ENCODE measurements at regions not wholly inside any gene's neighbourhood (a gene's known extent, or its start where the extent isn't known, plus 50 kb on each side); places are given as distances from the start of the nearest gene placed in this dataset.
A peak's percentile ranks its signal among the peaks of the same experiment; 100 is the strongest.

DNA sequence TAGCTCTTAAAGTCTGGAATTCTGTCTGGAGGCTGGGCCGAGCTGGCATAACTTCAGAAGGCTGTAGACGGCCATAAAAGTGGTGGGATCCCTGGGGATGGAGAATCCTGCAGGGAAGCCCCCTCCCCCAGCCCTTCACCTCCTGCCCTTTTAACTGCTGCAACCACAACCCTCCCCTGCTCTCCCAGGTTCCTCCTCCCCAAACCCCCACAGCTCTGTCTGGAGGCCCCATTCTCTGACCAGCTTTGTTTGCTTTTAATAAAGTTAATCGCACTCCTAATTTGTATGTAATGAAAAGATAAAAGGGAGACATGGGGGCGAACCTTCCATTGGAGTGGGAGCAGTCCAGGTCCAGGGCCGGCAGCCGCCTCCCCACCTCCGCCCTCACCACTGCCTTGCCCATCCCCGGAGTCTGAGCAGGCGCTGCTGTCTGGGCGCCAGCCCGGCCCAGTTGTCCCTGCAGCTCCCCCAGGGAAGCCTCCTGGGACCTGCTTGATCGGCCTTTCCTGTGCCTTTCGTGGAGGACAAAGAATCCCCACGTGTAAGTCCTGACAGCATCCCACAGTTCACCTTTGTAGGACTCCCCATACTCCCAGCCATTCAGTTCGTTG lies 84.3 kb downstream of the PJA1 start:
- peaks cover 10% of the 10 kb centered on the region; the same call in 1 of the 2 replicates for H3K4me1 ChIP-seq (ENCODE audit: control insufficient read depth, insufficient read depth, low read length)
- no peak overlapping the region for H4K91ac ChIP-seq (ENCODE audit: insufficient read depth, low read depth, low read length)
- dilution Hi-C loops (cut with HindIII; ENCODE audit: low sequenced_read_pairs, unreplicated experiment), result no loop called here
- H3K4me2 ChIP-seq (ENCODE audit: low read depth, low read length), result no peak overlapping the region
- ATAC-seq (ENCODE audit: low read depth) (no peak), DNase-seq (no peak)
- CTCF ChIA-PET, result no interaction called here
- no peak overlapping the region for H4K5ac ChIP-seq (ENCODE audit: low read depth, low read length)
- no peaks in the 10 kb centered on the region; the same call in none of the 2 replicates for H4K20me1 ChIP-seq (ENCODE audit: insufficient read depth, low read length)
- no peak overlapping the region for H2AK5ac ChIP-seq (ENCODE audit: low read depth, low read length)
- no peak overlapping the region for H3K27ac ChIP-seq (ENCODE audit: insufficient read depth, low read length)
- in situ Hi-C loops (cut with MboI; ENCODE audit: low sequenced_read_pairs), result no loop called here
- H3K36me3 ChIP-seq (ENCODE audit: control insufficient read depth, insufficient read depth, low read length), result no peaks in the 10 kb centered on the region
- intact Hi-C loops (cut with micrococcal nuclease), result loop anchor here (10.0 kb wide), 1 partner anchor 204 kb away; no protein-coding TSS in a partner anchor
- 70% methylated on average over 6 of the region's 15 CpGs; no CpG with 5 or more reads in 1 of the 2 experiments for WGBS, 2 experiments (ENCODE audit: extremely low coverage in 2 of 2, insufficient read length in 1 of 2)
- BruUV-seq (replicated peaks), result no TSS peak
- no peak overlapping the region for H4K8ac ChIP-seq (ENCODE audit: low read depth in 2 of 2, low read length in 2 of 2)
- TF ChIP-seq MXI1 (IDR thresholded peaks at IDR 0.05; ENCODE audit: borderline replicate concordance, low read depth, low read length) (no peak), CEBPB (IDR thresholded peaks at IDR 0.05; ENCODE audit: low read depth, low read length) (no peak), POLR2A (IDR thresholded peaks at IDR 0.05; ENCODE audit: low read depth, low read length) (no peak), NFE2L2 (IDR thresholded peaks at IDR 0.05; ENCODE audit: low read depth, low read length) (no peak), SMC3 (IDR thresholded peaks at IDR 0.05; ENCODE audit: low read depth, low read length) (no peak), MAZ (IDR thresholded peaks at IDR 0.05; ENCODE audit: borderline replicate concordance, low read depth, low read length) (no peak), RCOR1 (IDR thresholded peaks at IDR 0.05; ENCODE audit: insufficient replicate concordance, low read length) (no peak), MAFK (IDR thresholded peaks at IDR 0.05; ENCODE audit: low read depth, low read length) (no peak), RFX5 (IDR thresholded peaks at IDR 0.05; ENCODE audit: low read depth, low read length) (no peak), FOS (IDR thresholded peaks at IDR 0.05; ENCODE audit: low read depth, low read length) (no peak), CHD1 (IDR thresholded peaks at IDR 0.05; ENCODE audit: low read depth, low read length) (no peak), CTCF (conservative IDR thresholded peaks at IDR 0.05; ENCODE audit: low read depth, low read length) (no peak), BHLHE40 (IDR thresholded peaks at IDR 0.05; ENCODE audit: low read depth, low read length) (no peak)
- TF ChIP-seq, protein P1, sequence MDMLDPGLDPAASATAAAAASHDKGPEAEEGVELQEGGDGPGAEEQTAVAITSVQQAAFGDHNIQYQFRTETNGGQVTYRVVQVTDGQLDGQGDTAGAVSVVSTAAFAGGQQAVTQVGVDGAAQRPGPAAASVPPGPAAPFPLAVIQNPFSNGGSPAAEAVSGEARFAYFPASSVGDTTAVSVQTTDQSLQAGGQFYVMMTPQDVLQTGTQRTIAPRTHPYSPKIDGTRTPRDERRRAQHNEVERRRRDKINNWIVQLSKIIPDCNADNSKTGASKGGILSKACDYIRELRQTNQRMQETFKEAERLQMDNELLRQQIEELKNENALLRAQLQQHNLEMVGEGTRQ (IDR thresholded peaks at IDR 0.05; ENCODE audit: low read depth, low read length), result no peak
- TF ChIP-seq, protein P2, sequence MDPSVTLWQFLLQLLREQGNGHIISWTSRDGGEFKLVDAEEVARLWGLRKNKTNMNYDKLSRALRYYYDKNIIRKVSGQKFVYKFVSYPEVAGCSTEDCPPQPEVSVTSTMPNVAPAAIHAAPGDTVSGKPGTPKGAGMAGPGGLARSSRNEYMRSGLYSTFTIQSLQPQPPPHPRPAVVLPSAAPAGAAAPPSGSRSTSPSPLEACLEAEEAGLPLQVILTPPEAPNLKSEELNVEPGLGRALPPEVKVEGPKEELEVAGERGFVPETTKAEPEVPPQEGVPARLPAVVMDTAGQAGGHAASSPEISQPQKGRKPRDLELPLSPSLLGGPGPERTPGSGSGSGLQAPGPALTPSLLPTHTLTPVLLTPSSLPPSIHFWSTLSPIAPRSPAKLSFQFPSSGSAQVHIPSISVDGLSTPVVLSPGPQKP (IDR thresholded peaks at IDR 0.05; ENCODE audit: borderline replicate concordance, low read depth, low read length), result no peak
- H3K14ac ChIP-seq (replicated peaks; ENCODE audit: low read depth, low read length), result no peak overlapping the region
- no peak overlapping the region for H2BK20ac ChIP-seq (ENCODE audit: low read depth, low read length)
- H3K9ac ChIP-seq (ENCODE audit: low read depth, low read length), result no peak overlapping the region
- H2BK5ac ChIP-seq (ENCODE audit: low read depth, low read length, poor library complexity, severe bottlenecking), result no peak overlapping the region
- H3K27me3 ChIP-seq (ENCODE audit: control insufficient read depth, insufficient read depth, low read length), result peaks cover 23% of the 10 kb centered on the region; the same call in 1 of the 2 replicates
- no peak overlapping the region for H3K18ac ChIP-seq (ENCODE audit: low read depth, low read length)
- no peaks in the 10 kb centered on the region for H3K9me3 ChIP-seq (ENCODE audit: control insufficient read depth, insufficient read depth, low read length)
- H2AFZ ChIP-seq (replicated peaks; ENCODE audit: low read length, poor library complexity), result peak overlapping the region; percentile 61
- POLR2A ChIA-PET (ENCODE audit: unreplicated experiment), result no interaction called here
- no peak overlapping the region for H3K4ac ChIP-seq (ENCODE audit: low read depth, low read length)
- 0 out of 2 replicates have a peak, but pooled peaks cover 3% of the 10 kb centered on the region for H3K9me1 ChIP-seq (ENCODE audit: insufficient read depth, low read length)
- no peak overlapping the region for H3K23ac ChIP-seq (ENCODE audit: low read depth, low read length)
- no peak overlapping the region for H3K4me3 ChIP-seq (ENCODE audit: insufficient read depth, low read depth, low read length)
- H3K79me1 ChIP-seq (ENCODE audit: low read depth in 1 of 2, low read length in 2 of 2), result no peaks in the 10 kb centered on the region
- no peak overlapping the region for H2BK15ac ChIP-seq (ENCODE audit: low read depth, low read length)
- peak overlapping the region; percentile 37 for H2AK9ac ChIP-seq (replicated peaks; ENCODE audit: low read depth, low read length, poor library complexity)
- H2BK120ac ChIP-seq (ENCODE audit: low read depth, low read length), result no peak overlapping the region
- no peak overlapping the region for H3K56ac ChIP-seq (ENCODE audit: extremely low read depth, insufficient read depth, low read length)

Measured in IMR-90 (cell line).